ENCODE measurements at regions not wholly inside any gene's neighbourhood (a gene's known extent, or its start where the extent isn't known, plus 50 kb on each side); places are given as distances from the start of the nearest gene placed in this dataset.

GRCh38 chr5:3361811-3362605 lies 233.6 kb upstream of the IRX1 start:
- DNase-seq = no peak

GRCh38 chr5:3359642-3360041 lies 236.0 kb upstream of the IRX1 start:
- no peak for DNase-seq

GRCh38 chr5:3357291-3357690 lies 238.3 kb upstream of the IRX1 start:
- no peak for DNase-seq

- DNase-seq = no peak
Observed at GRCh38 chr5:3356016-3356415, 239.6 kb upstream of the IRX1 start.

GRCh38 chr5:3355126-3355525 lies 240.5 kb upstream of the IRX1 start:
- peak; percentile 34 for DNase-seq

GRCh38 chr5:3354606-3355005 lies 241.0 kb upstream of the IRX1 start:
- DNase-seq = no peak

- no peak for DNase-seq
Observed at GRCh38 chr5:3353561-3353960, 242.1 kb upstream of the IRX1 start.

GRCh38 chr5:3352711-3353110 lies 242.9 kb upstream of the IRX1 start:
- no peak for DNase-seq

GRCh38 chr5:3351581-3352442 lies 243.8 kb upstream of the IRX1 start:
- DNase-seq = no peak

- DNase-seq = no peak
Observed at GRCh38 chr5:3350781-3351180, 244.9 kb upstream of the IRX1 start.

- DNase-seq = no peak
Observed at GRCh38 chr5:3349704-3350565, 245.7 kb upstream of the IRX1 start.

GRCh38 chr5:3348576-3349535 lies 246.8 kb upstream of the IRX1 start:
- no peak for DNase-seq

- no peak for DNase-seq
Observed at GRCh38 chr5:3347741-3348140, 247.9 kb upstream of the IRX1 start.

GRCh38 chr5:3346111-3346820 lies 249.4 kb upstream of the IRX1 start:
- DNase-seq = no peak

- no peak for DNase-seq
Observed at GRCh38 chr5:3345195-3345594, 250.4 kb upstream of the IRX1 start.

- no peak for DNase-seq
Observed at GRCh38 chr5:3344671-3345070, 251.0 kb upstream of the IRX1 start.

GRCh38 chr5:3343911-3344310 lies 251.7 kb upstream of the IRX1 start:
- no peak for DNase-seq

- DNase-seq = no peak
Observed at GRCh38 chr5:3343211-3343610, 252.4 kb upstream of the IRX1 start.

GRCh38 chr5:3342271-3343100 lies 253.1 kb upstream of the IRX1 start:
- no peak for DNase-seq
